ENCODE measurements at regions not wholly inside any gene's neighbourhood (a gene's known extent, or its start where the extent isn't known, plus 50 kb on each side); places are given as distances from the start of the nearest gene placed in this dataset.
"Not testable (repeated sequence)": the region's sequence is repeated elsewhere in the genome, so short reads cannot be mapped to it uniquely, and the experiment has no call there.

DNA sequence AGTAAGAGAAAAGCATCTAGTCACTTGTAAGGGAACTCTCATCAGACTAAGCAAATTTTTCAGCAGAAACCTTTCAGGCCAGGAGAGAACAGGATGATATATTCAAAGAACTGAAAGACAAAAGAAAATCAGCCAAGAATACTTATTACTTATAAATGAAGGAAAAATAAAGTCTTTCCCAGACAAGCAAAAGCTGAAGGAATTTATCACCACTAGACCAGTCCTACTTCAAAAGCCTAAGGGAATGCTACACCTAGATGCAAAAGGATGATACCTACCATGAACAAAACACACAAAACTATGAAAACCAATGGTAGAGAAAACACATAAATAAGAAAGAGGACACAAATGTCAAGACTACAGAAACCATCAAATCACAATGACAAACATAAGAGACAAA lies 126.6 kb upstream of the ABCB5 start:
- Histone ChIP-seq H3K4me2 (ENCODE audit: low read depth, low read length, poor library complexity, severe bottlenecking) (no peak overlapping the region), H3K36me3 (ENCODE audit: low read length) (no peaks in the 10 kb centered on the region), H3K9me2 (replicated peaks; ENCODE audit: insufficient read depth, low read length) (no peaks in the 10 kb centered on the region), H3K79me2 (ENCODE audit: insufficient read depth, low read length) (no peaks in the 10 kb centered on the region), H2AFZ (ENCODE audit: low read depth, low read length, severe bottlenecking) (no peak overlapping the region), H3K4me3 (ENCODE audit: insufficient read depth, low read length, poor library complexity, severe bottlenecking) (no peak overlapping the region), H3K27ac (ENCODE audit: low read depth, low read length) (no peak overlapping the region), H3K9me3 (ENCODE audit: insufficient read depth, low read length) (0 out of 2 replicates have a peak, but pooled peaks cover 12% of the 10 kb centered on the region), H3K9ac (ENCODE audit: low read length) (no peak overlapping the region), H3K27me3 (ENCODE audit: low read length) (peaks cover 2% of the 10 kb centered on the region; the same call in 1 of the 2 replicates), H4K20me1 (ENCODE audit: low read depth, low read length) (no peaks in the 10 kb centered on the region), H3F3A (ENCODE audit: insufficient read depth) (no peaks in the 10 kb centered on the region)
- TF ChIP-seq, protein P1, sequence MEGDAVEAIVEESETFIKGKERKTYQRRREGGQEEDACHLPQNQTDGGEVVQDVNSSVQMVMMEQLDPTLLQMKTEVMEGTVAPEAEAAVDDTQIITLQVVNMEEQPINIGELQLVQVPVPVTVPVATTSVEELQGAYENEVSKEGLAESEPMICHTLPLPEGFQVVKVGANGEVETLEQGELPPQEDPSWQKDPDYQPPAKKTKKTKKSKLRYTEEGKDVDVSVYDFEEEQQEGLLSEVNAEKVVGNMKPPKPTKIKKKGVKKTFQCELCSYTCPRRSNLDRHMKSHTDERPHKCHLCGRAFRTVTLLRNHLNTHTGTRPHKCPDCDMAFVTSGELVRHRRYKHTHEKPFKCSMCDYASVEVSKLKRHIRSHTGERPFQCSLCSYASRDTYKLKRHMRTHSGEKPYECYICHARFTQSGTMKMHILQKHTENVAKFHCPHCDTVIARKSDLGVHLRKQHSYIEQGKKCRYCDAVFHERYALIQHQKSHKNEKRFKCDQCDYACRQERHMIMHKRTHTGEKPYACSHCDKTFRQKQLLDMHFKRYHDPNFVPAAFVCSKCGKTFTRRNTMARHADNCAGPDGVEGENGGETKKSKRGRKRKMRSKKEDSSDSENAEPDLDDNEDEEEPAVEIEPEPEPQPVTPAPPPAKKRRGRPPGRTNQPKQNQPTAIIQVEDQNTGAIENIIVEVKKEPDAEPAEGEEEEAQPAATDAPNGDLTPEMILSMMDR (IDR thresholded peaks at IDR 0.05; ENCODE audit: insufficient read depth, low read length, poor library complexity, severe bottlenecking) = no peak
- TF ChIP-seq EZH2phosphoT487 (conservative IDR thresholded peaks at IDR 0.05; ENCODE audit: low read length) = no peak

GRCh38 chr7:20491284-20491683 lies 124.2 kb upstream of the ABCB5 start:
- Histone ChIP-seq H3K9me3 (ENCODE audit: insufficient read depth, low read length) (0 out of 2 replicates have a peak, but pooled peaks cover 12% of the 10 kb centered on the region), H3K79me2 (ENCODE audit: insufficient read depth, low read length) (no peaks in the 10 kb centered on the region), H3K4me3 (ENCODE audit: insufficient read depth, low read length, poor library complexity, severe bottlenecking) (no peak overlapping the region), H3K9ac (ENCODE audit: low read length) (no peak overlapping the region), H3F3A (ENCODE audit: insufficient read depth) (no peaks in the 10 kb centered on the region), H3K27ac (ENCODE audit: low read depth, low read length) (no peak overlapping the region), H3K4me2 (ENCODE audit: low read depth, low read length, poor library complexity, severe bottlenecking) (no peak overlapping the region), H3K36me3 (ENCODE audit: low read length) (no peaks in the 10 kb centered on the region), H4K20me1 (ENCODE audit: low read depth, low read length) (no peaks in the 10 kb centered on the region), H3K27me3 (ENCODE audit: low read length) (peaks cover 2% of the 10 kb centered on the region; the same call in 1 of the 2 replicates), H2AFZ (ENCODE audit: low read depth, low read length, severe bottlenecking) (no peak overlapping the region), H3K9me2 (replicated peaks; ENCODE audit: insufficient read depth, low read length) (no peaks in the 10 kb centered on the region)
- TF ChIP-seq EZH2phosphoT487 (conservative IDR thresholded peaks at IDR 0.05; ENCODE audit: low read length) = no peak
- TF ChIP-seq, protein P1 (IDR thresholded peaks at IDR 0.05; ENCODE audit: insufficient read depth, low read length, poor library complexity, severe bottlenecking) = no peak

GRCh38 chr7:20494566-20494965 lies 120.9 kb upstream of the ABCB5 start:
- Histone ChIP-seq H4K20me1 (ENCODE audit: low read depth, low read length) (no peaks in the 10 kb centered on the region), H3K36me3 (ENCODE audit: low read length) (no peaks in the 10 kb centered on the region)

DNA sequence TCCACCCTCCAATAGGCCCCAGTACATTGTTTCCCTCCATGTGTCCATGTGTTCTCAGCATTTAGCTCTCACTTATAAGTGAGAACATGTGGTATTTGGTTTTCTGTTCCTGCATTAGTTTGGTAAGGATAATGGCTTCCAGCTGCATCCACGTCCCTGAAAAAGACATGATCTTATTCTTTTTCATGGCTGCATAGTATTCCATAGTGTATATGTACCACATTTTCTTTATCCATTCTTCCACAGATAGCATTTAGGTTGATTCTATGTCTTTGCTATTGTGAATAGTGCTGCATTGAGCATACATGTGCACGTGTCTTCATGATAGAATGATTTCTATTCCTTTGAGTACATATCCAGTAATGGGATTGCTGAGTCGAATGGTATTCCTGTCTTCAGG lies 114.0 kb upstream of the ABCB5 start:
- H3K9ac ChIP-seq (ENCODE audit: low read length); H2AFZ ChIP-seq (ENCODE audit: low read depth, low read length, severe bottlenecking); H3F3A ChIP-seq (ENCODE audit: insufficient read depth); H3K9me3 ChIP-seq (ENCODE audit: insufficient read depth, low read length); H3K4me2 ChIP-seq (ENCODE audit: low read depth, low read length, poor library complexity, severe bottlenecking); H3K27ac ChIP-seq (ENCODE audit: low read depth, low read length); H3K27me3 ChIP-seq (ENCODE audit: low read length); H3K79me2 ChIP-seq (ENCODE audit: insufficient read depth, low read length); H3K4me3 ChIP-seq (ENCODE audit: insufficient read depth, low read length, poor library complexity, severe bottlenecking); H4K20me1 ChIP-seq (ENCODE audit: low read depth, low read length); H3K9me2 ChIP-seq (replicated peaks; ENCODE audit: insufficient read depth, low read length); H3K36me3 ChIP-seq (ENCODE audit: low read length): not testable (repeated sequence)

More at GRCh38 chr7:20494566-20494965, 120.9 kb upstream of the ABCB5 start:
- no peaks in the 10 kb centered on the region for H3F3A ChIP-seq (ENCODE audit: insufficient read depth)
- no peaks in the 10 kb centered on the region for H3K9me2 ChIP-seq (replicated peaks; ENCODE audit: insufficient read depth, low read length)
- TF ChIP-seq, protein P1 (IDR thresholded peaks at IDR 0.05; ENCODE audit: insufficient read depth, low read length, poor library complexity, severe bottlenecking) = no peak
- TF ChIP-seq EZH2phosphoT487 (conservative IDR thresholded peaks at IDR 0.05; ENCODE audit: low read length) = no peak
- H3K27me3 ChIP-seq (ENCODE audit: low read length) = peaks cover 2% of the 10 kb centered on the region; the same call in 1 of the 2 replicates
- H3K4me3 ChIP-seq (ENCODE audit: insufficient read depth, low read length, poor library complexity, severe bottlenecking) = no peak overlapping the region
- H2AFZ ChIP-seq (ENCODE audit: low read depth, low read length, severe bottlenecking) = no peak overlapping the region
- H3K4me2 ChIP-seq (ENCODE audit: low read depth, low read length, poor library complexity, severe bottlenecking) = no peak overlapping the region
- H3K79me2 ChIP-seq (ENCODE audit: insufficient read depth, low read length) = no peaks in the 10 kb centered on the region
- H3K9me3 ChIP-seq (ENCODE audit: insufficient read depth, low read length) = no peaks in the 10 kb centered on the region
- H3K27ac ChIP-seq (ENCODE audit: low read depth, low read length) = no peak overlapping the region
- no peak overlapping the region for H3K9ac ChIP-seq (ENCODE audit: low read length)

Data from SU-DHL-6 (cell line).